Adrenal gland (tissue), 5 donors: ENCODE measurements at regions not wholly inside any gene's neighbourhood (a gene's known extent, or its start where the extent isn't known, plus 50 kb on each side); places are given as distances from the start of the nearest gene placed in this dataset.

Experiments used
- CTCF ChIP-seq, 6 experiments: fragments of 450-650 bp in 4 of 6; fragments of 200-600 bp in 2 of 6; sonication (generic) in 1 of 6; IDR thresholded peaks; 1 replicate in 5 of 6; 2 replicates in 1 of 6; pipeline versions ENCODE4 v1.5.1 to v1.8.0; 2016 to 2021; ENCODE audit warnings: antibody characterized with exemption in 6 of 6, mild to moderate bottlenecking in 2 of 6, moderate library complexity in 1 of 6
- POLR2A ChIP-seq, 2 donors: fragments of 450-650 bp; IDR thresholded peaks; one replicate each; pipeline ENCODE4 v1.6.1; 2017; ENCODE audit warnings: antibody characterized with exemption in 2 of 2, mild to moderate bottlenecking in 2 of 2, moderate library complexity in 1 of 2
- donor health status: DM: no; HTN: no; CAD: no.

DNA sequence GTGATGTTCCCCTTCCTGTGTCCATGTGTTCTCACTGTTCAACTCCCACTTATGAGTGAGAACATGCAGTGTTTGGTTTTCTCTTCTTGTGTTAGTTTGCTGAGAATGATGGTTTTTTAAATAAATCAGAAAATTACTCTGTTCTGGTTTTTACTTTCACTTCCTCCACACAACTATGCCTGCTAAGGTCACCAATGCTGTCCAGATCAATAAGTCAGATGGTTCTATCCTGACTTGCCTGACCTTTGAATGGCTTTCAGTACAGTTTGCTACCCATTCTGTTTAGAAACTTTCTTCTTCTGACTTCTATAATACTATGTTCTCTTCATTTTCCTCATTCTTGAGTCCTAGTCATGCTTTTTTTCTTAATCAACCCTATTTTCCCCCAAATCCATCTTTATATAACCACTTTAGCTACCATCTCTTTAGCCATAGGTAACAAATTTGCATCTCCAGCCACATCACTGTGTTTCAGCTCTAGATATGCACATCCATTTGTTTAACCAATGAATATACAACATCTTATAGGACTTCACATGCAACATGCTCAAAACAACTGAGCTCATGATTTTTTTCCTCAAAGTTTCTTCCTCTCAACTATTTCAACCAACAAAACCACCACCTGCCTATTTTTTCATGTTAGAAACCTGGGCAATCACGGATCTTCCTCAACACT is 58.8 kb upstream of the SLC38A11 start:
- no peak for TF ChIP-seq CTCF (IDR thresholded peaks at IDR 0.05)
- no peak for TF ChIP-seq POLR2A (IDR thresholded peaks at IDR 0.05)
